ENCODE measurements at regions not wholly inside any gene's neighbourhood (a gene's known extent, or its start where the extent isn't known, plus 50 kb on each side); places are given as distances from the start of the nearest gene placed in this dataset.

DNA sequence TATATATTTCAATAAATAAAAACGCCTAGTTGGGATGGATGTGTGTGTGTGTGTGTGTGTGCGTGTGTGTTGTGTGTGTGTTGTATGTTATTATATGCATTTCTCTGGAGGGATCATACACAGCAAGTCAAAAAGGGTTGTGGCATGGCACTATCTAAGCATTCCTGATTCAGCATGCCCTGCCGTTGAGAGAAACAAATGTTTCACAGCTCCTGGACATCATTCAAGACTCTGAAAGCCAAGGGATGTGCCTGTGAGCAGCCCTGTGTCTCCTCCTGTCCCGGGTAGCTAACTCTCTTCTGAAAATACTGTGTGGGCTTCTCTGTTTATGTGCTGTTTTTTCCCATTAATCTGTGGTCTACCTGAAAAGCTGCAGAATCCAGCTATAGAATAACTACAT is 197.9 kb upstream of the SETBP1 start:
- FAIRE-seq, result no peak
- TF ChIP-seq POLR2A (IDR thresholded peaks at IDR 0.05; ENCODE audit: low read depth, low read length) (no peak), TAF1 (IDR thresholded peaks at IDR 0.05; ENCODE audit: borderline replicate concordance, low read depth, low read length) (no peak), POLR2AphosphoS5 (IDR thresholded peaks at IDR 0.05; ENCODE audit: low read depth, low read length) (no peak)

DNA sequence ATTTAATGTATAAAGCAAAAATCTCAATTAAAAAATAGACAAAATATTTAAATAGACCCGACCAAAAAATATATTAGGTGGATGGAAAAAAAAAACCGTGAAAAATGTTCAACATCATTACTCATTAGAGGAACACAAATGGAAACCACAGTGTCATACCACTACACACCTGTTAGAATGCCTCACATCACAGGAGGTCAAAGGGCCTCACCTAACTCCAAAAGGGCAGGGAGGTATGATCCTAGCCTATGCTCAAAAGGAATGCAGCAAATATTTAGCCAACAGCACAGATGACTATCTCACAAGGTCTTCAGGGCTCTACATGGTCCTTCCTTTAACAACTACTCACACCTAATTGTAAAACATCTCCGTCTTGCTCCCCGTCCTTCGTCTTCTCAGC is 185.5 kb upstream of the SETBP1 start:
- FAIRE-seq (no peak), DNase-seq (ENCODE audit: insufficient read length) (no peak)
- TF ChIP-seq POLR2AphosphoS5 (IDR thresholded peaks at IDR 0.05; ENCODE audit: low read depth, low read length), result no peak
- no peak for TF ChIP-seq TAF1 (IDR thresholded peaks at IDR 0.05; ENCODE audit: borderline replicate concordance, low read depth, low read length)
- TF ChIP-seq POLR2A (IDR thresholded peaks at IDR 0.05; ENCODE audit: low read depth, low read length), result no peak

More for the DNA sequence above, 197.9 kb upstream of the SETBP1 start:
- no peak for DNase-seq (ENCODE audit: insufficient read length)

DNA sequence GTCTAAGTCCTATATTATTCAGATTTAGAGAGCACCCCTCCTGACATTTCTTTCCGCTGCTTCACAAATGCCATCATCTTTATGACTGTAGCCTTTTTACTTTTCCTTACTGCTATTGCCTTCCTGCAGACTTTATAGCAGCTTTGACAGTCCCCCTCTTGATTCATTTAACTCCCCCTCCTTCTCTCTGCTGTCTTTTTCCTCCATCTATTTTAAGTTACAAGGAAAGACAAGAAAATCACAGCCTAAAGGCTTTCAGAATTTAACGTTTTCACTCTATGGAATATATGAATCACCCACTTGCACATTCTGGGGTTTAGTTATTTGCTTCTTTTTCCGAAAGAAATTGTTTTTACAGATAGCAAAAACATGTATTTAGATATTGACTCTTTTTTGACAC is 183.4 kb upstream of the SETBP1 start:
- DNase-seq (ENCODE audit: insufficient read length), result no peak
- no peak for FAIRE-seq
- TF ChIP-seq POLR2AphosphoS5 (IDR thresholded peaks at IDR 0.05; ENCODE audit: low read depth, low read length) (no peak), TAF1 (IDR thresholded peaks at IDR 0.05; ENCODE audit: borderline replicate concordance, low read depth, low read length) (no peak), POLR2A (IDR thresholded peaks at IDR 0.05; ENCODE audit: low read depth, low read length) (no peak)

- TF ChIP-seq POLR2AphosphoS5 (IDR thresholded peaks at IDR 0.05; ENCODE audit: low read depth, low read length), result no peak
- no peak for TF ChIP-seq POLR2A (IDR thresholded peaks at IDR 0.05; ENCODE audit: low read depth, low read length)
- TF ChIP-seq TAF1 (IDR thresholded peaks at IDR 0.05; ENCODE audit: borderline replicate concordance, low read depth, low read length), result no peak
- DNase-seq (ENCODE audit: insufficient read length), result no peak
- no peak for FAIRE-seq
Observed at GRCh38 chr18:44497757-44498490, 182.8 kb upstream of the SETBP1 start.

GRCh38 chr18:44500808-44501610 is 179.7 kb upstream of the SETBP1 start:
- no peak for FAIRE-seq
- TF ChIP-seq POLR2AphosphoS5 (IDR thresholded peaks at IDR 0.05; ENCODE audit: low read depth, low read length) (no peak), POLR2A (IDR thresholded peaks at IDR 0.05; ENCODE audit: low read depth, low read length) (no peak), TAF1 (IDR thresholded peaks at IDR 0.05; ENCODE audit: borderline replicate concordance, low read depth, low read length) (no peak)
- no peak for DNase-seq (ENCODE audit: insufficient read length)

- TF ChIP-seq POLR2AphosphoS5 (IDR thresholded peaks at IDR 0.05; ENCODE audit: low read depth, low read length) (no peak), POLR2A (IDR thresholded peaks at IDR 0.05; ENCODE audit: low read depth, low read length) (no peak), TAF1 (IDR thresholded peaks at IDR 0.05; ENCODE audit: borderline replicate concordance, low read depth, low read length) (no peak)
- FAIRE-seq, result no peak
- no peak for DNase-seq (ENCODE audit: insufficient read length)
Observed at GRCh38 chr18:44502221-44502620, 178.5 kb upstream of the SETBP1 start.

DNA sequence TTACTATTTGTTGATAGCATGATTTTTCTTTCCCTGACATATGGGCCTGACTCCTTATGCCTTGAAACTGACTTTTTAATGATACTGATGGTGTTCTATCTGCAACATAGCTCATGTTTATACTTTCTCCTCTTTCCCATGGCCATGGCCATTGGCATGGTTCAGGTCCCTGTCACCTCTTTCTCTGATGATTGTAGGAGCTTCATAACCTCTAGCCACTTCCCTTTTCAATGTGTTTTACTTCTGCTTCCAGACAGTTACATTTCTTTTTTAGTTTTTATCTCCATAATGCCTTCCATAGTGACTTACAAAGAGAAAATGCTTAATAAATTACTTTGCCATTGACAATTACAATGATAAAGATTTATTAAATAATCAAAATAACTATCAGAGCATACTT is 177.9 kb upstream of the SETBP1 start:
- TF ChIP-seq POLR2AphosphoS5 (IDR thresholded peaks at IDR 0.05; ENCODE audit: low read depth, low read length) (no peak), TAF1 (IDR thresholded peaks at IDR 0.05; ENCODE audit: borderline replicate concordance, low read depth, low read length) (no peak), POLR2A (IDR thresholded peaks at IDR 0.05; ENCODE audit: low read depth, low read length) (no peak)
- DNase-seq (ENCODE audit: insufficient read length) (no peak), FAIRE-seq (no peak)

DNA sequence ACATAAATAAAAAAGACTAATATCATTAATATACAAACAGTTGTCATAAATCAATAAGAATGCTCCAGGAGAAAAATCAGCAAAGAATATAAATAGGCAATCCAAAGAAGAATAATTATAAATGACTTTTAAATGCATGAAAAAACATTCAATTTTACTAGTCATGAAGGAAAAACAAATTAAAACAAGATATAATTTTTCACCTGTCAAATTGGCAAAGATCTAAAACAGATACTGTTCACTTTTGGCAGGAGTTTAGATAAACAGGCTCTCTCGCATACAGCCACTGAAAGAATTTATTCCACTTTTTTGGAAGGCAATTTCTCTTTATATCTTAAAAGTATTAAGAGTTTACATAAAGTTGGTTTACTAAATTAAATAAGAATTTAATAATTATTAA is 176.8 kb upstream of the SETBP1 start:
- TF ChIP-seq POLR2AphosphoS5 (IDR thresholded peaks at IDR 0.05; ENCODE audit: low read depth, low read length), result no peak
- no peak for TF ChIP-seq TAF1 (IDR thresholded peaks at IDR 0.05; ENCODE audit: borderline replicate concordance, low read depth, low read length)
- no peak for TF ChIP-seq POLR2A (IDR thresholded peaks at IDR 0.05; ENCODE audit: low read depth, low read length)
- FAIRE-seq (no peak), DNase-seq (ENCODE audit: insufficient read length) (no peak)

GRCh38 chr18:44507729-44508325 is 172.9 kb upstream of the SETBP1 start:
- no peak for DNase-seq (ENCODE audit: insufficient read length)
- TF ChIP-seq POLR2AphosphoS5 (IDR thresholded peaks at IDR 0.05; ENCODE audit: low read depth, low read length), result no peak
- no peak for TF ChIP-seq POLR2A (IDR thresholded peaks at IDR 0.05; ENCODE audit: low read depth, low read length)
- TF ChIP-seq TAF1 (IDR thresholded peaks at IDR 0.05; ENCODE audit: borderline replicate concordance, low read depth, low read length), result no peak
- FAIRE-seq, result no peak

DNA sequence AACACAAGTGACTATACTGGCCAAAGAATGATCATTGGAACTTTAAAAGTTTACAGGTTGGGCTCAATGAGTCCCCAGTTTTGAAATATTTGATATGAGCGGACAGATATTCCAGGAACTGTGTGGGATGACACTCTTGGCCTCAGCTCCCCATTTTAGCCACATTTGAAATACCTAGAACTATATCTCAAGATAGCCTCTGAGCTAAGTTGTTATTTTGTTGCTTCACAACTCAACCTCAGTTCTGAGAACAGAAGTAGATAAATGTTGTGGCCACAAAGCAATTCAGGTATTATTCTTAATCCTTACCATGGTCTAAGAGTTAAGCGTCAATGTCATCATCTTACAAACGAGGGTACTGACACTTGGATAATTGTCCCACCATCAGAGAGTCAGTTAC is 172.2 kb upstream of the SETBP1 start:
- no peak for FAIRE-seq
- TF ChIP-seq POLR2A (IDR thresholded peaks at IDR 0.05; ENCODE audit: low read depth, low read length) (no peak), POLR2AphosphoS5 (IDR thresholded peaks at IDR 0.05; ENCODE audit: low read depth, low read length) (no peak), TAF1 (IDR thresholded peaks at IDR 0.05; ENCODE audit: borderline replicate concordance, low read depth, low read length) (no peak)
- DNase-seq (ENCODE audit: insufficient read length), result no peak

DNA sequence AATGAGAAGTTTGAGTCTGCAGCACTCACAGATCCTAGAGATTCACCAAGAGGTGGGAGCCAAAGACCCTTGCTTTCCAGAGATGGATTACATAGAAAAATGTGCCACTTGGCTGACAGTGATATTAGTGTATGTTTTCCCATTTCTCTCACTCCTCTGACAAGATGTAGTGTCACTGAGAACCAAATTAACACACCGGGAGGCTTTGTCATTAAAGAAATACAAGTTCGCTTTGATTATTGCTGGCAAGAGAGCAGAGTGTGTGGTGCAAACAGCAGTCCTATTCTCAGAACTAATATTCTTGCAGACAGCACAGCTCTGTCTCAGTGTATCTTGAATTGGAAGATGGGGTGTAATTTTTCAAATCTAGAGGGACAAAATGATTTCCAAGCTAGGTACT is 171.6 kb upstream of the SETBP1 start:
- TF ChIP-seq TAF1 (IDR thresholded peaks at IDR 0.05; ENCODE audit: borderline replicate concordance, low read depth, low read length), result no peak
- no peak for TF ChIP-seq POLR2AphosphoS5 (IDR thresholded peaks at IDR 0.05; ENCODE audit: low read depth, low read length)
- TF ChIP-seq POLR2A (IDR thresholded peaks at IDR 0.05; ENCODE audit: low read depth, low read length), result no peak
- DNase-seq (ENCODE audit: insufficient read length), result no peak
- no peak for FAIRE-seq
